ENCODE measurements at regions not wholly inside any gene's neighbourhood (a gene's known extent, or its start where the extent isn't known, plus 50 kb on each side); places are given as distances from the start of the nearest gene placed in this dataset.

- no peak for DNase-seq (ENCODE audit: low spot score)
Observed at GRCh38 chr16:85971902-85972638, 73.1 kb downstream of the IRF8 start.

- no peak for DNase-seq (ENCODE audit: low spot score)
Observed at GRCh38 chr16:85974428-85975375, 75.7 kb downstream of the IRF8 start.

- no peak for DNase-seq (ENCODE audit: low spot score)
Observed at GRCh38 chr16:85975451-85975981, 76.6 kb downstream of the IRF8 start.

DNA sequence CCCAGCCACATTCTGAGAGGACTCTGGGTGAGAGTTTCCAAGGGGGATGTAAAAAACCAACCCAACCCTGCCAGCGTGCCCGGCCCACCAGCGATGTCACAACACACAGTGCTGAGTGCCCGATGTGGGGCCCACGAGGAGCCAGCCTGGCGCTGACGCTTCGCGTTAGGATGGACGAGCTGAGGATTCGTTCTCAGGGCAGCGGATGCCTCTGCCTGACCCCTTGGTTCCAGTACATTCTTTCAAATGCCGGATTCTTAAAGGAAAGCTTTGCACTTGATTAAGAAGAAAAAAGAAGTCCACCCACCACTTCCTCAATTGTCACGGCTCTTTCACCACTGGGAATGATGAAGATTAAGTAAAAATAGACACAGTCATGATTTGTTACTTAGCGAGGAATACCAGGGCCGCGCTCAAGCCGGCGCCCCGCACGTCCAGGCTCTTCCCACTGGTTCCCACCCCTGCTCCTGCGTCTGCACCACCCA is 79.4 kb downstream of the IRF8 start:
- no peak for DNase-seq (ENCODE audit: low spot score)

- DNase-seq (ENCODE audit: low spot score), result no peak
Observed at GRCh38 chr16:85978976-85979375, 80.0 kb downstream of the IRF8 start.

DNA sequence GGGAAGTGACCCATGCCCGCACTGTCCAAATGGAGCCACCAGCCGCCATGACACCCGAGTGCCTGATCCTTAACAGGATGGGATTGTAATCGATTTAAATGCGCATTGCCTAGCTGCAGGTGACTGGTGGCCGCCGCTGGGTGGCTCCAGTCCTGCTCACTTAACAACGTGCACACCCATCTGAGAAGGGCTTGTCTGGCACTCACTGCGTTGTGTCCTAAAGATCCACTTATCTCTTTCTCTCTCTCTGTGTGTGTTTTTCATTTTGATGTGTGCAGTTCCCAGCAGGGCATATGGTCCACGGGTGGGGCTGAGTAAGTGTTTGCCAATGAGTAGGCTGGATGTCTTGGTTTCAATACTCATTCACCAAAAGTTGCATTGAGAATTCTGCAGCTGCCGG is 80.6 kb downstream of the IRF8 start:
- DNase-seq (ENCODE audit: low spot score), result no peak

DNA sequence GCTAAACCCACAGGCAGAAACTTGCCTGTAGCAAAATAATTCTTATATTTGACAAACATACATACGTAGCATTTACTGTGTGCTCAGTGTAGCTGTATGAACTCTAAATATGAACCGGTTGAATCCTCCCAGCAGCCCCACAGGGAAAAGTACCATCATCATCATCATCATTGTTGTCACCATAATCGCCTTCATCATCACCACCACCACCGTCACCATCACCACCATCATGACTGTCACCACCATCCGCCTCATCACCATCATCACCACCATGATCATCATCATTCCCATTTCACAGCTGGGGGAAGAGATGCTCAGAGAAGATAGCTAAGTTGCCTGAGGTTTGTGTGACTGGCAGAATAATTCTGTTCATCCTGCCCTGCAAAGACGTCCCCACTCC is 81.7 kb downstream of the IRF8 start:
- DNase-seq (ENCODE audit: low spot score), result no peak

GRCh38 chr16:85981826-85982562 is 83.0 kb downstream of the IRF8 start:
- no peak for DNase-seq (ENCODE audit: low spot score)

GRCh38 chr16:85982563-85982939 is 83.6 kb downstream of the IRF8 start:
- no peak for DNase-seq (ENCODE audit: low spot score)

DNA sequence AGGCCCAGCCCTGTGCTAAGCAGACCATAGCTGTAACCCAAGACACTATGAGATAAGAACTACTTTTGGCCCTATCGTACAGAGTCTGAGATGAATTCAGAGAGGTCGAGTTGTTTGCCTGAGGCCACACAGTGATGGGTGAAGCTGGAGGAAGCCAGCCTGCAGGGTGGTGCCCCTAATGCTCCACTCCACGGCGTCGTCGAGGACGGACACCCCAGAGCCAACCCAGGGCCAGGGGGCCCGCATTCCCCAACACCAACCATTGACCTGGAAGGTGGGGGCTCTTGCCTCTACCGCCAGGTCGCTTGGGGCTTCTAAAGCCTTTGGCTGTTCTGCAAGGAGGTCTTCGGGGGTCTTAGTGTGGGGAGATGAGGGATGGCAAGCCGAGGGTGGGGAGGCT is 84.1 kb downstream of the IRF8 start:
- no peak for DNase-seq (ENCODE audit: low spot score)

DNA sequence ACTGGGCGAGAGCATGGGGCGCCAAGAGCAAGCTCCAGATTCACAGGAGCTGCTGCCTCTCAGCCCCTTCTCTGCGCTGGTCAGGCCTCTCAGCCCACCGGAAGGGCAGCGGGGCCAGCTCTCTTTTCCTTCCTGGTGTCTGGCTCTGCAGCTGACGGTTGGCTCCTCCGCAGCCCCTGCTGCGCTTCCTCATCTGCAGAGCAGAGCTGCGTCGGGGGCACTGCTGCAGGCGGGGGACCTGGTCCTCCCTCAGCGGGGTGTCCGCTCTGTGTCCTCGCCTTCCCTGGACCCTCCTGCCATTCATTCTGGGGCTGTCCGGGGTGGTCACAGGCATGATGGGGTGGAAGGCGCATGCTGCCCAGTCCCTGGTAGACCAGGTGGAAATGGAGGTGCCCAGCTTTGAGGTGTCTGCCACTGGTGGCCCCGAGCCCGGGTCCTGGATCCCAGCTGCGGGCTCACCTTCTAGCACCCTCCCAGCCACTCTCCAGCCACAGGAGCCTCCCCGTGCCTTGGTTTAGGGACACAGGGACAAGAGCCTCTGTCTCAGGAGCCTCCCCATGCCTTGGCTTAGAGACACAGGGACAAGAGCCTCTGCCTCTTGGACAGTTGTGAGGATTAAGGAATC is 84.8 kb downstream of the IRF8 start:
- no peak for DNase-seq (ENCODE audit: low spot score)

- no peak for DNase-seq (ENCODE audit: low spot score)
Observed at GRCh38 chr16:85984231-85984880, 85.4 kb downstream of the IRF8 start.

DNA sequence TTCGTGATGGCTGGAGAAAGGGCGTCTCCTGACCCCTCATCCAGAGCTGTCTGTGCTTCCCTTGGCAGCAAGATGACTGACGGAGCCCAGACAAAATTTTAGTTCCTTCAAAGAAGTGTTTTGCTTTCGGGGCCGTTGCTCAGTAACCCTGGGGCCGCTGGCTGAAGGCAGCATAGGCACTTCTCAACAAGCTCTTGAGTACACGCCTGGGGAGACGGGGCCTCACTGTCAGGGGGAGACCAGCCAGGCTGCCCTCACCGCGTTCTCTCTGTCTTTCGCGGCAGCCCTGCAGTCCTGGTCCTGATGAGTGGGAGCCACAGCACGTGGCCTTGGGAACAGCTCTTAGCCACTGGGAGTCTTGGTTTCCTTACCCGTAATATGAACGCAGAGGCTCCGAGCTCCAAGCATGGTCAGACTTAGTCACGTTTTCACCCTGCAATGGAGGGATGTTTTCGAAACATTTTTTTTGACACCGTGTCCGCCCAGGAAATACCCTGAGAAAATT is 86.0 kb downstream of the IRF8 start:
- DNase-seq (ENCODE audit: low spot score), result no peak

DNA sequence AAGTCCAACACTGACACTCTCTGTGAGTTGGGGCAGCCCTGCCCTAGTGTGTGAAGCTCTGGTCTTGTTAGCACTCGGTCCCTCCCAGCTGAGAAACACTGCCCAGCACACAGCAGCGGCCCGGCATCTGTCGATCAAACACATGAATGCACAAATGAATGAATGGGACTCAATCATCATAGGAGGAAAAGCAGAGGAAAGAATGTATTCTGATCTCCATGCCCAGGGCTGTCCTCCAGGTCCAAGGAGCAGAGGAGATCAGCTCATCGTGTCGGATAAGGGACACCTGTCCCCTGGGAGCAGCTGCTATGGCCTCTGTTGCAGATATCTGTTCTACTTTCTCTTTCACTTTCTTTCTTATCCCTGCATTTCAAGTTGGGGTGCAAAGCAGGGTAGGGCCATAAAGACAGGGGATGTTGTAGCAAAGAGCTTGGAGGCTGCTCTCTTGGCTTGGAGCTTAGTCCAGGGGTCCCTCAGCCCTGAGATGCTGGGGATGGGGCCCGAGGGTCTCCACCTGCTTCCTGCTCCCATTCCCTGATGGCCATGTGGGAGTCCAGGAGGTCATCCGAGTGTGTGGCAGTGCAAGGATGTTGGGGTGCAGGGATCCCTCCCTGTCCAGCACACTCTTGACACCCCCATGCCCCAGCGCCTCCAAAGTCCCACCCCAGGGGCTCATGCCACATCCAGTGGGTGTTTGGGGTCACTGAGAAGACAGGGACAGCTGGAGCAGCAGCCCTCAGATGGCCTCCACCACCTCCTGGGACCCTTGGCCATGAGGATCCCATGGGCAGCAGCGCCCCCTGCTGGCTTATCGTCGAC is 88.2 kb downstream of the IRF8 start:
- no peak for DNase-seq (ENCODE audit: low spot score)

DNA sequence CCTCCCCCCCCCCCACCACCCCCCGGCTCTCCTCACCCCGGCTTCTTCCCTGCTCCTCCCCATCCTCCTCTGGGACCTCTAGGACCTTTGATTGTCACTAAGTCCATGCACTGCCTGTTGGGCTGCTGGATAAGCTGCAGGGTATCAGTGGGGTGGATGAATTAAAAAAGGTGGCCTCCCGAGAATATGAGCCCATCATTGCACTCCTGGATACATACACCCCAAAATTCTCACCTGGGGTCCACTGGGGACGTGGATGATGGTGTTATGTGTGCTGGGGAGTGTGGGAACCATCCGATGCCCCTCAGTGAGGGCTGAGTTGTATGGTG is 88.8 kb downstream of the IRF8 start:
- DNase-seq (ENCODE audit: low spot score), result no peak

DNA sequence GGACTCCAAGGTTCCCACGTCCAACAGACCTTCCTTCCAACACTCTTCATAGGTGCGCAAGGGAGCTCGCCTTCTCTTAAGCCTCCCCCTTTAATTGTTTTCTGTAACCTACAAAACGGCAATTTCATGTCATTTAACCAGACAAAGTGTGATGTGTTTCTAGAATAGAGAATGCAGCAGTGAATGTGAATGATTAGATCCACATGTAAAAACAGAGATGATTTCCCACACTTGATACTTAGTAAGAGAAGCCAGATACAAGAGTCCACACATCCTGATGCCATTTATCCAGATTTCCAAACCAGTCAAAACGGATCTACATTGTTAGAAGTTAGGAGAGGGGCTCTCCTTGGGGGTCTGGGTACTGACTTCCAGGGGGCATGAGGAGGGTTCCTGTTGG is 89.3 kb downstream of the IRF8 start:
- no peak for DNase-seq (ENCODE audit: low spot score)

GRCh38 chr16:85988723-85989313 is 89.9 kb downstream of the IRF8 start:
- DNase-seq (ENCODE audit: low spot score), result no peak

DNA sequence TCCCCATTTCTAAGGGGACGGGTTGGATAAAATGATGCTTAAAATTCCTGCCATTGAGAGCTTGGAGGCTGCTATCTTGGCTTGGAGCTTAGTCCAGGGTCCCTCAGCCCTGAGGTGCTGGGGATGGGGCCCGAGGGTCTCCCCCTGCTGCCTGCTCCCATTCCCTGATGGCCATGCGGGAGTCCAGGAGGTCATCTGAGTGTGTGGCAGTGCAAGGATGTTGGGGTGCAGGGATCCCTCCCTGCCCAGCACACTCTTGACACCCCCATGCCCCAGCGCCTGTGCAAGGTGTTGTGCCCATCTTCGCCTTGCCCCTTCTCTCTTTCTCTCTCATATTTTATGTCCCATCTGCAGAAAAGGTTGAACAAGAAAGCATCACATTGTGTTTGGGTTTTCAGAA is 90.4 kb downstream of the IRF8 start:
- DNase-seq (ENCODE audit: low spot score), result no peak

GRCh38 chr16:85989863-85990643 is 91.1 kb downstream of the IRF8 start:
- no peak for DNase-seq (ENCODE audit: low spot score)
